PC-9 (cell line): ENCODE measurements at regions not wholly inside any gene's neighbourhood (a gene's known extent, or its start where the extent isn't known, plus 50 kb on each side); places are given as distances from the start of the nearest gene placed in this dataset.

Experiments used
- EZH2 ChIP-seq: fragments of 200-600 bp; sonication (generic); IDR thresholded peaks from 2 replicates; pipeline ENCODE4 v1.8.0; 2017; ENCODE audit warnings: antibody characterized with exemption, low read depth
- TF ChIP-seq, protein P1 (sequence below): fragments of 200-600 bp; sonication (generic); conservative IDR thresholded peaks from 2 replicates; pipeline ENCODE4 v1.6.1; 2017; ENCODE audit warnings: mixed run types, antibody characterized with exemption, mild to moderate bottlenecking, moderate library complexity

DNA sequence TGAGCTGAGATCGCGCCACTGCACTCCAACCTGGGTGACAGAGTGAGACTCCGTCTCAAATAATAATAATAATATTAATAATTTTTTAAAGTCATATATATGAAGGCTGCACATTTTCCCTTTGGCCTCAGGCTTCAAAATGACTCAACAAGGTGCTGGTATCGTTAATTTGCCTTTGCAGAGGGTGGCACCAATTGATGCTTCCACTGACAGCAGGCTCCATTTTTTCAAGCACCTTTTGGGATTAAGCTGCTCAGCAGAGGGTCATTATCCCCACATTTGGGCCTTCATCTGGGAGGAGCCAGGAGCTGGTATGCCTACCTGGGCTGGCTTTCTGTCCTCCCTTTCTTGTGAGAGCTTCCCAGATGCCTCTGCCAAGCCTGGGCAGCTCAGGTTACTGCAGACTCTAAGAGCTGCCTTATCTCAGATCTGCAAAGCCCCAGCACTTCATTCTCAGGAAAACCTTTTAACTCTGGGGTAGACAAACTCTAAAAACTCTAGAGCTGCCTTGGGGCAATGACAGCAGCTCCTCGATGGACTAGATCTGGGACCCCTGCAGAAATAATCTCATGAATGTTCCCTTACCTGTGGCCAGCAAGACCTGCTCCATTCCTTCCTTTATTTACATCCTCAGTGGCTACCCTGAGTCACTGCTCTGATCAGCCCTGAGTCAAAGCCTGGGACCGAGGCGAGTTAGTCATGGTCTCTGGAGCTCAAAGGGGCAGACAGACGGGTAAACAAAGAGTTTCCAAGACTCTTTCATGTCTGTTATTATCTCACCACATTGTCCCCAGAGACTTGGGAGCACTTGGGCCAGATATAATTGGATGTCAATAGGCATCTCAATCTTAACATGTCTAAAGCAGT is 80.0 kb upstream of the EYA2 start:
- TF ChIP-seq, protein P1, sequence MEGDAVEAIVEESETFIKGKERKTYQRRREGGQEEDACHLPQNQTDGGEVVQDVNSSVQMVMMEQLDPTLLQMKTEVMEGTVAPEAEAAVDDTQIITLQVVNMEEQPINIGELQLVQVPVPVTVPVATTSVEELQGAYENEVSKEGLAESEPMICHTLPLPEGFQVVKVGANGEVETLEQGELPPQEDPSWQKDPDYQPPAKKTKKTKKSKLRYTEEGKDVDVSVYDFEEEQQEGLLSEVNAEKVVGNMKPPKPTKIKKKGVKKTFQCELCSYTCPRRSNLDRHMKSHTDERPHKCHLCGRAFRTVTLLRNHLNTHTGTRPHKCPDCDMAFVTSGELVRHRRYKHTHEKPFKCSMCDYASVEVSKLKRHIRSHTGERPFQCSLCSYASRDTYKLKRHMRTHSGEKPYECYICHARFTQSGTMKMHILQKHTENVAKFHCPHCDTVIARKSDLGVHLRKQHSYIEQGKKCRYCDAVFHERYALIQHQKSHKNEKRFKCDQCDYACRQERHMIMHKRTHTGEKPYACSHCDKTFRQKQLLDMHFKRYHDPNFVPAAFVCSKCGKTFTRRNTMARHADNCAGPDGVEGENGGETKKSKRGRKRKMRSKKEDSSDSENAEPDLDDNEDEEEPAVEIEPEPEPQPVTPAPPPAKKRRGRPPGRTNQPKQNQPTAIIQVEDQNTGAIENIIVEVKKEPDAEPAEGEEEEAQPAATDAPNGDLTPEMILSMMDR, result no peak
- no peak for TF ChIP-seq EZH2
